Adrenal gland (tissue), 9 donors: ENCODE measurements at regions not wholly inside any gene's neighbourhood (a gene's known extent, or its start where the extent isn't known, plus 50 kb on each side); places are given as distances from the start of the nearest gene placed in this dataset.

Experiments
- DNase-seq, 7 donors: peaks; one replicate each; pipeline ENCODE4 v3.0.0-alpha.2; 2019 to 2020
- H3K27ac ChIP-seq, 5 donors: fragments of 200-600 bp; sonication (generic) in 4 of 5; 1 replicate in 3 of 5; 2 replicates in 2 of 5; pipeline versions ENCODE4 v1.5.1 to v1.8.0; 2016 to 2020; ENCODE audit warnings: mild to moderate bottlenecking in 1 of 5
- H3K27me3 ChIP-seq: fragments of 200-600 bp; 2 replicates; pipeline ENCODE4 v1.8.0; 2021
- H3K36me3 ChIP-seq, 2 donors: fragments of 200-600 bp; replicated peaks in 1 of 2; 1 replicate in 1 of 2; 2 replicates in 1 of 2; pipeline versions ENCODE4 v1.5.1 to v1.8.0; 2018 to 2022
- H3K4me1 ChIP-seq, 2 donors: fragments of 200-600 bp; replicated peaks in 1 of 2; 1 replicate in 1 of 2; 2 replicates in 1 of 2; pipeline versions ENCODE4 v1.5.1 to v1.8.0; 2018 to 2021
- H3K4me3 ChIP-seq, 4 donors: fragments of 200-600 bp; sonication (generic) in 3 of 4; one replicate each; pipeline ENCODE4 v1.5.1; 2016 to 2018
- H3K9me3 ChIP-seq, 3 donors: fragments of 200-600 bp; sonication (generic) in 1 of 3; replicated peaks in 1 of 3; 1 replicate in 2 of 3; 2 replicates in 1 of 3; pipeline versions ENCODE4 v1.5.1 to v1.8.0; 2016 to 2021
- POLR2A ChIP-seq, 2 donors: fragments of 450-650 bp; IDR thresholded peaks; one replicate each; pipeline ENCODE4 v1.6.1; 2017; ENCODE audit warnings: antibody characterized with exemption in 2 of 2, mild to moderate bottlenecking in 2 of 2, moderate library complexity in 1 of 2
- WGBS, 4 donors: extraction: QIAGEN DNeasy Blood & Tissue Kit in 2 of 4; methylation state at CpG; one replicate each; pipeline versions ENCODE4 v1.1.5 to v1.1.7; 2013 to 2017; 5-methylcytosine and 5-hydroxymethylcytosine counted together
- intact Hi-C, 2 donors: fragments of 100-400 bp; cut with DNase I; formaldehyde crosslinking; loops; one replicate each; pipeline versions ENCODE4 v1.14.1 to v1.15.0; 2022 to 2023
- TF ChIP-seq, protein P1 (sequence below), 6 experiments: fragments of 450-650 bp in 4 of 6; fragments of 200-600 bp in 2 of 6; sonication (generic) in 1 of 6; IDR thresholded peaks; 1 replicate in 5 of 6; 2 replicates in 1 of 6; pipeline versions ENCODE4 v1.5.1 to v1.8.0; 2016 to 2021; ENCODE audit warnings: antibody characterized with exemption in 6 of 6, mild to moderate bottlenecking in 2 of 6, moderate library complexity in 1 of 6
- donor health status: healthy with polysubstance abuse.
- donor health status: Bipolar disorder and iron deficiency.
- donor health status: DM: yes; HTN: yes; CAD: no.
- donor health status: DM: no; HTN: no; CAD: no.
- donor health status: DM: no; HTN: no; CAD: no.

DNA sequence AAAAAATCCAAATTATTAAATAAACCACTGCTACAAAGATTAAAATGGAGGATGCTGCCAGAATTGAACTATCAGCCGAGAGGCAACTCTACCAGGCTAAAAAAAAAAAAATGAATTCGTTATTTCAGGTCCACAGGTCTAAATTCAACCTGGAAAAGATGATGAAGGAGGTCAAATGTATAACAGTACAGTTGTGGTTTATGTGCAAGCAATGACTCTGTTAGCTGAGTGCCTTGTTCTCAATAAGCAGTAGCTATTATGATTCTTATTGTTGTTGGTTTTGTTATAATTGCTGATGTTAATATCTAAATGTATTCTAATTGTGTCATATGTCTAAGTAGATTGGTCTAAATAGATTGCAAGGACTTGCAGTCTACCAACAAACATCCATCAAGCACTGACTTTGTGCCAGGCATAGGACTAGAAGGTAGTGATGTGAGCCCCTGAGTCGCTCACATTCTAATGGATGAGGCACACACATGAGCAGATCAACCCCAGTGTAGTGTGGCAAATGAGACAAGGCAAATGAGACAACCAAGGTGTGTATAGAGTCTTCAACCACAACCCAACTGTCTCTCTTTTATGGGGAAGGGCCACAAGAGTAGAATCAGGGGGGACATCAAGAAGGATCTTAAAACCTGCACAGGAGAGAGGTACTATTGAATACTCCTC lies 77.0 kb upstream of the PLEKHG7 start:
- no peaks in the 10 kb centered on the region for H3K36me3 ChIP-seq
- no peak for DNase-seq
- 84 to 93% (median 91%) methylated on average over 3 of the region's 3 CpGs for WGBS, 4 donors
- H3K4me3 ChIP-seq: no peak overlapping the region
- H3K27ac ChIP-seq: no peak overlapping the region
- no peak for TF ChIP-seq POLR2A (IDR thresholded peaks at IDR 0.05)
- TF ChIP-seq, protein P1, sequence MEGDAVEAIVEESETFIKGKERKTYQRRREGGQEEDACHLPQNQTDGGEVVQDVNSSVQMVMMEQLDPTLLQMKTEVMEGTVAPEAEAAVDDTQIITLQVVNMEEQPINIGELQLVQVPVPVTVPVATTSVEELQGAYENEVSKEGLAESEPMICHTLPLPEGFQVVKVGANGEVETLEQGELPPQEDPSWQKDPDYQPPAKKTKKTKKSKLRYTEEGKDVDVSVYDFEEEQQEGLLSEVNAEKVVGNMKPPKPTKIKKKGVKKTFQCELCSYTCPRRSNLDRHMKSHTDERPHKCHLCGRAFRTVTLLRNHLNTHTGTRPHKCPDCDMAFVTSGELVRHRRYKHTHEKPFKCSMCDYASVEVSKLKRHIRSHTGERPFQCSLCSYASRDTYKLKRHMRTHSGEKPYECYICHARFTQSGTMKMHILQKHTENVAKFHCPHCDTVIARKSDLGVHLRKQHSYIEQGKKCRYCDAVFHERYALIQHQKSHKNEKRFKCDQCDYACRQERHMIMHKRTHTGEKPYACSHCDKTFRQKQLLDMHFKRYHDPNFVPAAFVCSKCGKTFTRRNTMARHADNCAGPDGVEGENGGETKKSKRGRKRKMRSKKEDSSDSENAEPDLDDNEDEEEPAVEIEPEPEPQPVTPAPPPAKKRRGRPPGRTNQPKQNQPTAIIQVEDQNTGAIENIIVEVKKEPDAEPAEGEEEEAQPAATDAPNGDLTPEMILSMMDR (IDR thresholded peaks at IDR 0.05): no peak
- intact Hi-C loops: no loop called here
- peaks cover 0 to 6% of the 10 kb centered on the region in 2 donors for H3K4me1 ChIP-seq
- H3K27me3 ChIP-seq: no peaks in the 10 kb centered on the region
- no peaks in the 10 kb centered on the region for H3K9me3 ChIP-seq

DNA sequence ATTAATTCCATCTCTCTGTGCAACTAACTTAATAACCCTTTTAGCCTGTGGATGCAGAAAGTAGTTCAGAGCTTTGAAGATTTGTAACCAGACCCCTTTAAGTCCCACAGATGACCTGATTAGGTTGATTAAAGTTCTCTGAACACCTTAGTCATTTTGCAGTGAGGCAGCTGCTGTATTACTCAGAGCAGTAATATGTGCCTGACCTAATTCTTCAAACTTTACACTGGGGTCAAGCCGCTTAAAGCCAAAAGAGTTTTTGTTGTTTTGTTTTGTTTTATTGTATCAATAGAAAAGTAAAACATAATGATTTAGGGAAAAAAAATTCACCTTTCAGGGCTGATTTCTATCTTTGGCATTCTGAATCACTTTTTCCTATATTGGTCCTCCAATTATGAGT lies 78.6 kb upstream of the PLEKHG7 start:
- WGBS, 4 donors: 43 to 54% (median 48%) methylated on average over 1 of the region's 1 CpG
- H3K4me3 ChIP-seq: no peak overlapping the region
- H3K27me3 ChIP-seq: no peaks in the 10 kb centered on the region
- H3K27ac ChIP-seq: no peak overlapping the region
- DNase-seq: peak in 2 of 7 donors; percentile 21 to 27
- intact Hi-C loops: no loop called here
- no peak for TF ChIP-seq POLR2A (IDR thresholded peaks at IDR 0.05)
- TF ChIP-seq, protein P1 (IDR thresholded peaks at IDR 0.05): no peak
- peaks cover 0 to 6% of the 10 kb centered on the region in 2 donors for H3K4me1 ChIP-seq
- no peaks in the 10 kb centered on the region for H3K9me3 ChIP-seq
- no peaks in the 10 kb centered on the region for H3K36me3 ChIP-seq

DNA sequence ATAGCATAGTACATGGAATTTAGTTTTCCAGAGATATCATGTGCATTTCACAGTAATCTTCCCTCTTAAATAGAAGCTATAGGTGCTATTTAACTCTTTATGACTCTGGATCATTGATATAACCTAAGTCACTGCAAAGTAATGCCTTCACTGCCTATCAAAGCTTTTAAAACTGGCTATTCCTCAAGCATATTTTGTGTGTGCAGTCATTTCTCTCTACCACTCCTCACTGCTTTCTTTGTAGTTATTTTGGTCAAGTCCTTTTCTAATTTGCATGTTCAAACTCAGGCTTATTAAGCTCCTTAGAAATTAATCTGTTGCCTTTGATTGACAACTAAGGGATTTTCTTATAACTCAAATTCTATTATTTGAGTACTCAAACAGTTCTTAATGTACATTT lies 79.4 kb upstream of the PLEKHG7 start:
- Histone ChIP-seq H3K4me3 (no peak overlapping the region), H3K4me1 (peaks cover 0 to 6% of the 10 kb centered on the region in 2 donors), H3K27me3 (no peaks in the 10 kb centered on the region), H3K9me3 (no peaks in the 10 kb centered on the region), H3K27ac (no peak overlapping the region), H3K36me3 (no peaks in the 10 kb centered on the region)
- TF ChIP-seq, protein P1 (IDR thresholded peaks at IDR 0.05): no peak
- no peak for TF ChIP-seq POLR2A (IDR thresholded peaks at IDR 0.05)
- DNase-seq: no peak
- intact Hi-C loops: no loop called here

DNA sequence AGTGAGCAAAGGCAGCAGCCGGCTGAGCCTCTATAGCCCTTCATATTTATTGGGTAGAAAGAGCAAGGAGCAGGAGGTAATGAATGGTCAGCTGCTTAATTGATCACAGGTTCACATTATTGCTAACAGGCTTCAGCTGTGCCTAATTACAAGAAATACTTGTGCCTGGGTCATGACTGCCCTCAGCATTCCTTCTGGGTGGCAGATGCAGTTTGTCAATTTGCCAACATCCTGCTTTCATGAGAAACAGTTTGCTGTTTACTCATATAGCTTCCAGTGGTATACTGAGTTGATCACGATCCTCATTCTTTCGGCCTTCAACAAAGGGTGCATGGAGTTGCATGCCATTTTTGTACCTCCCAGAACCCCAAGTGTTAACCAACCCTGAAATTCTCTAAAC lies 81.0 kb upstream of the PLEKHG7 start:
- 91 to 100% (median 95%) methylated on average over 3 of the region's 3 CpGs for whole genome bisulfite sequencing, 4 donors
- TF ChIP-seq, protein P1 (IDR thresholded peaks at IDR 0.05): no peak
- no peak for TF ChIP-seq POLR2A (IDR thresholded peaks at IDR 0.05)
- intact Hi-C loops: no loop called here
- Histone ChIP-seq H3K27me3 (no peaks in the 10 kb centered on the region), H3K36me3 (no peaks in the 10 kb centered on the region), H3K9me3 (no peaks in the 10 kb centered on the region), H3K4me3 (no peak overlapping the region), H3K4me1 (peaks cover 0 to 6% of the 10 kb centered on the region in 2 donors), H3K27ac (no peak overlapping the region)
- no peak for DNase-seq
